ENCODE measurements at regions not wholly inside any gene's neighbourhood (a gene's known extent, or its start where the extent isn't known, plus 50 kb on each side); places are given as distances from the start of the nearest gene placed in this dataset.

DNA sequence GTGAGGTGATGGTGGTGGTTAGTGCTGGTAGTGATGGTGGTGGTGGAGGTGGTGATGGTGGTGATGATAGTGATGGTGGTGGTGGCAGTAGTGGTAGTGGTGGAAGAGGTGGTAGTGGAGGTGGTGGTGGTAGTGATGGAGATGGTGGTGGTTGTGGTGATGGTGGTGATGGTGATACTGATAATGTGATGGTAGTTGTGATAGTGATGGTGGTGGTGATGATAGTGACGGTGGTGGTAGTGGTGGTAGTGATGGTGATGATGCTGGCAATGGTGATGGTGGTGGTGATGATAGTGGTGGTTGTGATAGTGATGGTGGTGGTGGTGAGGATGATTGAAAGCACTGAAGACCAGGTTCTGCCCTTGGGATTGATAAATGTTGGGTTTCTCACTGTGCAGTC is 85.2 kb upstream of the SLC1A3 start:
- TF ChIP-seq, protein P1, sequence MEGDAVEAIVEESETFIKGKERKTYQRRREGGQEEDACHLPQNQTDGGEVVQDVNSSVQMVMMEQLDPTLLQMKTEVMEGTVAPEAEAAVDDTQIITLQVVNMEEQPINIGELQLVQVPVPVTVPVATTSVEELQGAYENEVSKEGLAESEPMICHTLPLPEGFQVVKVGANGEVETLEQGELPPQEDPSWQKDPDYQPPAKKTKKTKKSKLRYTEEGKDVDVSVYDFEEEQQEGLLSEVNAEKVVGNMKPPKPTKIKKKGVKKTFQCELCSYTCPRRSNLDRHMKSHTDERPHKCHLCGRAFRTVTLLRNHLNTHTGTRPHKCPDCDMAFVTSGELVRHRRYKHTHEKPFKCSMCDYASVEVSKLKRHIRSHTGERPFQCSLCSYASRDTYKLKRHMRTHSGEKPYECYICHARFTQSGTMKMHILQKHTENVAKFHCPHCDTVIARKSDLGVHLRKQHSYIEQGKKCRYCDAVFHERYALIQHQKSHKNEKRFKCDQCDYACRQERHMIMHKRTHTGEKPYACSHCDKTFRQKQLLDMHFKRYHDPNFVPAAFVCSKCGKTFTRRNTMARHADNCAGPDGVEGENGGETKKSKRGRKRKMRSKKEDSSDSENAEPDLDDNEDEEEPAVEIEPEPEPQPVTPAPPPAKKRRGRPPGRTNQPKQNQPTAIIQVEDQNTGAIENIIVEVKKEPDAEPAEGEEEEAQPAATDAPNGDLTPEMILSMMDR (IDR thresholded peaks at IDR 0.05 in 8 of 11, conservative IDR thresholded peaks at IDR 0.05 in 3 of 11) = no peak
- TF ChIP-seq POLR2AphosphoS5 (IDR thresholded peaks at IDR 0.05) = no peak

Data from spleen (tissue), 7 donors.